Fibroblast of the aortic adventitia (primary cell): ENCODE measurements at regions not wholly inside any gene's neighbourhood (a gene's known extent, or its start where the extent isn't known, plus 50 kb on each side); places are given as distances from the start of the nearest gene placed in this dataset.
A peak's percentile ranks its signal among the peaks of the same experiment; 100 is the strongest.

Experiments
- DNase-seq: peaks from one replicate; pipeline ENCODE4 v3.0.0-alpha.2; 2010; ENCODE audit warnings: low read depth
- H3K4me3 ChIP-seq: 2 replicates; pipeline ENCODE4 v1.5.1; 2011; ENCODE audit warnings: low read depth, mild to moderate bottlenecking, control low read depth, low read length, moderate library complexity
- TF ChIP-seq, protein P1 (sequence below): IDR thresholded peaks from 2 replicates; pipeline ENCODE4 v1.5.1; 2011; ENCODE audit warnings: mild to moderate bottlenecking, low read length, control low read depth, inconsistent platforms; ENCODE audit not compliant: insufficient read depth

- TF ChIP-seq, protein P1, sequence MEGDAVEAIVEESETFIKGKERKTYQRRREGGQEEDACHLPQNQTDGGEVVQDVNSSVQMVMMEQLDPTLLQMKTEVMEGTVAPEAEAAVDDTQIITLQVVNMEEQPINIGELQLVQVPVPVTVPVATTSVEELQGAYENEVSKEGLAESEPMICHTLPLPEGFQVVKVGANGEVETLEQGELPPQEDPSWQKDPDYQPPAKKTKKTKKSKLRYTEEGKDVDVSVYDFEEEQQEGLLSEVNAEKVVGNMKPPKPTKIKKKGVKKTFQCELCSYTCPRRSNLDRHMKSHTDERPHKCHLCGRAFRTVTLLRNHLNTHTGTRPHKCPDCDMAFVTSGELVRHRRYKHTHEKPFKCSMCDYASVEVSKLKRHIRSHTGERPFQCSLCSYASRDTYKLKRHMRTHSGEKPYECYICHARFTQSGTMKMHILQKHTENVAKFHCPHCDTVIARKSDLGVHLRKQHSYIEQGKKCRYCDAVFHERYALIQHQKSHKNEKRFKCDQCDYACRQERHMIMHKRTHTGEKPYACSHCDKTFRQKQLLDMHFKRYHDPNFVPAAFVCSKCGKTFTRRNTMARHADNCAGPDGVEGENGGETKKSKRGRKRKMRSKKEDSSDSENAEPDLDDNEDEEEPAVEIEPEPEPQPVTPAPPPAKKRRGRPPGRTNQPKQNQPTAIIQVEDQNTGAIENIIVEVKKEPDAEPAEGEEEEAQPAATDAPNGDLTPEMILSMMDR: no peak
- DNase-seq: no peak
- no peak overlapping the region for H3K4me3 ChIP-seq
Measured at GRCh38 chr2:149719695-149720094, 132.1 kb upstream of the MMADHC start.

DNA sequence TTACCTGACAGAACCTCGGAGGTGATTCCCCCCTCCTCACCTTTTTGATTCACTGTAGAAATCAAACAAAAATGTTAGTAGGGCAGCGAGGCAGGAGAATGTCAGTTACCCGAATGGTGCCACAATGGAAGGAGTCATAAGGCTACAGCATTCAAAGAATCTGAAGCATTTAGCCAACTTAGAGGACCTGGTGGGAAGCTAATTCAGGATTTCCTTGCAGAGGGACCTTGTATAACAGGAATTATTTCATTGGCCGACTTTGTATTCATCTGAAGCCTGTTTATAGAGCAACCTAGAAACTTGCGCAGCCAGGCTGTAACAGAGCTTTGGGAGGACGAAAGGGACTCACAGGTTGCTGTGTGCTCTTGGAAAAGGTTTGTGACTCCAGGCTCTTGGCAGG lies 129.1 kb upstream of the MMADHC start:
- TF ChIP-seq, protein P1: no peak
- no peak overlapping the region for H3K4me3 ChIP-seq
- no peak for DNase-seq

DNA sequence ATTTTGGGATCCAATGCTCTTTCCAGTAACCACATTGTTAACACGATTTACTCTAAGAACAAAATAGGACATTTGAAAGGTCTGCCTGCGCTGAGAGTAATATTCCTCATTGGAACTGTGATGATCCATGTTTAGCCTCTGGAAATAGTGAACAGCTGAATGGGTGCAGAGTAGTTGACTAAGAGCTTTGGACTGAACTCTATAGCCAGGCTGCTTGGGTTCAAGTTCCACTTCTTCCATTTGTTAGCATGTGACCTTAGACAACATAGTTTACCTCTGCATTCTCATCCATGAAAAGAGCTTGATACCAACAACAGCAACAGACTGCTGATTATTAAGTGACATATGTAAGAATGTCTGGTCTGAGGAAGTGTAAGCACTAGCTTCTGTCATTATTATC lies 128.3 kb upstream of the MMADHC start:
- H3K4me3 ChIP-seq: no peak overlapping the region
- TF ChIP-seq, protein P1: no peak
- no peak for DNase-seq

GRCh38 chr2:149715005-149715592 lies 127.5 kb upstream of the MMADHC start:
- DNase-seq: peak; percentile 73
- TF ChIP-seq, protein P1: peak; percentile 84
- H3K4me3 ChIP-seq: no peak overlapping the region

DNA sequence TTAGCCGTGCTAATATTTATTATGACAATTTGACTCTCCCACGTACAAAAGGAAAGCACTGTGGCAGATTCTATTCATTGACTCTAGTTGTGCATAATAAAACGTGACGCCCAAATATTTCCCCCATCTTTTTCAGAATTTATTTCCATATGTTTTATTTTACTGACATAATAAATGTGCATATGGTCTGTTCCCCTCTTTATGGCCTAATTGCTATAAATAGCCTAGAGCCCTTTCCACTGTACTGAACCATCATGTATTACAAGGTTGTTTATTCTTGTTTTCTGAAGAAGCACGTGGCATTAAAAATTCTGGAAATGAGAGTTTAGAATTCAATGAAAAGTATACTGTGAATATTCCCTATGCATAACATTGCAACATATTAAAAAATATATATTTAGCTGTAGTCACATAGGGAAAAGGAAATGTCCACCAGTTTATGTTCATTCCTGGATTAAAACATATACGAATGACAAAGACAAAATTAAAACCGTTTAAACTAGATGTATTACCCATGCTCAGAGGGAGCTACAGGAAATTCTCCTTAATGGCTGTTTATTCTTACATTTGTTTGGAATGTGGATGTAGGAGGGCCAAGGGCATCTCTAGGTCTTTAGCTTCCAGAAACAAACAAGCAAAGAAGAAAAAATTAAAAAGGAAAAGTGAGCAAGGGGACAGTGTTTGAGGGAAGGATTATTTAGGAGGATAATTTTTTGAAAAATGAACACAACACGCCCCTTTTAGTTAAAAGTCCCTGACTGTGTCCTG lies 122.1 kb upstream of the MMADHC start:
- TF ChIP-seq, protein P1: no peak

GRCh38 chr2:149703281-149703680 lies 115.7 kb upstream of the MMADHC start:
- TF ChIP-seq, protein P1: no peak
- DNase-seq: peak; percentile 82
- no peak overlapping the region for H3K4me3 ChIP-seq

More for the DNA sequence above, 122.1 kb upstream of the MMADHC start:
- DNase-seq: no peak
- no peak overlapping the region for H3K4me3 ChIP-seq
